Suprapubic skin (tissue), 4 donors: ENCODE measurements at regions not wholly inside any gene's neighbourhood (a gene's known extent, or its start where the extent isn't known, plus 50 kb on each side); places are given as distances from the start of the nearest gene placed in this dataset.

Experiments
- DNase-seq, 2 donors: peaks; one replicate each; pipeline ENCODE4 v3.0.0-alpha.2; 2019; ENCODE audit warnings: low spot score in 2 of 2
- H3K27ac ChIP-seq: fragments of 200-600 bp; sonication (generic); one replicate; pipeline ENCODE4 v1.5.1; 2019
- H3K27me3 ChIP-seq: fragments of 200-600 bp; sonication (generic); one replicate; pipeline ENCODE4 v1.5.1; 2019
- H3K36me3 ChIP-seq: fragments of 200-600 bp; sonication (generic); one replicate; pipeline ENCODE4 v1.5.1; 2019
- H3K4me1 ChIP-seq: fragments of 200-600 bp; sonication (generic); one replicate; pipeline ENCODE4 v1.5.1; 2019
- H3K4me3 ChIP-seq: fragments of 200-600 bp; sonication (generic); one replicate; pipeline ENCODE4 v1.5.1; 2019; ENCODE audit warnings: mild to moderate bottlenecking
- H3K9me3 ChIP-seq: fragments of 200-600 bp; sonication (generic); one replicate; pipeline ENCODE4 v1.5.1; 2019
- EP300 ChIP-seq: sonication (generic); formaldehyde crosslinking; IDR thresholded peaks from one replicate; pipeline ENCODE4 v1.6.1; 2017; ENCODE audit warnings: antibody characterized with exemption
- POLR2A ChIP-seq, 2 donors: fragments of 450-650 bp; IDR thresholded peaks; one replicate each; pipeline ENCODE4 v1.6.1; 2017; ENCODE audit warnings: antibody characterized with exemption in 2 of 2, mild to moderate bottlenecking in 2 of 2, moderate library complexity in 2 of 2
- POLR2AphosphoS5 ChIP-seq, 3 donors: sonication (generic); formaldehyde crosslinking; IDR thresholded peaks; one replicate each; pipeline ENCODE4 v1.6.1; 2017; ENCODE audit warnings: antibody characterized with exemption in 3 of 3
- WGBS: methylation state at CpG from one replicate; pipeline ENCODE4 v1.1.5; 2018; 5-methylcytosine and 5-hydroxymethylcytosine counted together
- TF ChIP-seq, protein P1 (sequence below), 2 donors: fragments of 200-600 bp in 1 of 2; fragments of 450-650 bp in 1 of 2; sonication (generic) in 1 of 2; IDR thresholded peaks; one replicate each; pipeline ENCODE4 v1.5.1; 2016 to 2019; ENCODE audit warnings: antibody characterized with exemption in 2 of 2, mild to moderate bottlenecking in 1 of 2, moderate library complexity in 1 of 2

DNA sequence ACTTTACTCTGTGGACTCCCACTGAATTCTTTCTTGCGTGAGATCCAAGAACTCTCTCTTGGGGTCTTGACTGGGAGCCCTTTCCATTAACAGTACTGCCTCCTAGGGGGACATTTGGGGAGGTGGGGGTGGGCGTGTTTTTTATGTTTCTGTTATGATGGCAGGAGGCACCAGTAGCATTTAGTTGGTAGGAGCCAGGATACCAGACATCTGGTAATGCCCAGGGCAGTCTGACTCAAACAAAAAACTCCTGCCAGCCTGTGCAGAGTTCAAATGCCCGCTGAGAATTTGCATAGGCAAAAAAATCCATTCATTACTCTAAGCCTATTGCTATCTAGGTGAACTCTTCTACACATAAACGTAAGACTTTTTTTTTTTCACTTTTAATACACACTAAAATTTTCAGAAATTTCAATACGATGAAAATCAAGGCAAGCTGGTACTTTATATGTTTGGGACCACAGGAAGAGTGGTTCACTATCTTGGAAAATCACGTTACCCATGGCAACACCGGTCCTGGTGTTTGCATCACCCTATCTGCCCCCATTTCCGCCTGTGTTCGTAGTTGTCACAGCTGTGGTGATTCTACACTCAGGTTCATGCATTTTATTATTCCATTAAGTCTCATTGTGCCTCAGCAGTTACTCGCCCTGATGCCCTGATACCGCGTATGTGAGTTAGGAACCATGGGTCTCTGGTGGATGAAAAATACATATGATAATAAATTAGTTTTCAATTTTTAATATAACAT lies 121.1 kb upstream of the XYLT1 start:
- WGBS: 66% methylated on average over 12 of the region's 12 CpGs
- Histone ChIP-seq H3K27ac (peak overlapping the region; percentile 25), H3K4me1 (peaks cover 23% of the 10 kb centered on the region), H3K9me3 (no peaks in the 10 kb centered on the region), H3K36me3 (no peaks in the 10 kb centered on the region), H3K4me3 (no peak overlapping the region), H3K27me3 (no peaks in the 10 kb centered on the region)
- TF ChIP-seq EP300 (no peak), POLR2A (IDR thresholded peaks at IDR 0.05) (no peak), POLR2AphosphoS5 (IDR thresholded peaks at IDR 0.05) (no peak)
- TF ChIP-seq, protein P1, sequence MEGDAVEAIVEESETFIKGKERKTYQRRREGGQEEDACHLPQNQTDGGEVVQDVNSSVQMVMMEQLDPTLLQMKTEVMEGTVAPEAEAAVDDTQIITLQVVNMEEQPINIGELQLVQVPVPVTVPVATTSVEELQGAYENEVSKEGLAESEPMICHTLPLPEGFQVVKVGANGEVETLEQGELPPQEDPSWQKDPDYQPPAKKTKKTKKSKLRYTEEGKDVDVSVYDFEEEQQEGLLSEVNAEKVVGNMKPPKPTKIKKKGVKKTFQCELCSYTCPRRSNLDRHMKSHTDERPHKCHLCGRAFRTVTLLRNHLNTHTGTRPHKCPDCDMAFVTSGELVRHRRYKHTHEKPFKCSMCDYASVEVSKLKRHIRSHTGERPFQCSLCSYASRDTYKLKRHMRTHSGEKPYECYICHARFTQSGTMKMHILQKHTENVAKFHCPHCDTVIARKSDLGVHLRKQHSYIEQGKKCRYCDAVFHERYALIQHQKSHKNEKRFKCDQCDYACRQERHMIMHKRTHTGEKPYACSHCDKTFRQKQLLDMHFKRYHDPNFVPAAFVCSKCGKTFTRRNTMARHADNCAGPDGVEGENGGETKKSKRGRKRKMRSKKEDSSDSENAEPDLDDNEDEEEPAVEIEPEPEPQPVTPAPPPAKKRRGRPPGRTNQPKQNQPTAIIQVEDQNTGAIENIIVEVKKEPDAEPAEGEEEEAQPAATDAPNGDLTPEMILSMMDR (IDR thresholded peaks at IDR 0.05): no peak
- DNase-seq: no peak

DNA sequence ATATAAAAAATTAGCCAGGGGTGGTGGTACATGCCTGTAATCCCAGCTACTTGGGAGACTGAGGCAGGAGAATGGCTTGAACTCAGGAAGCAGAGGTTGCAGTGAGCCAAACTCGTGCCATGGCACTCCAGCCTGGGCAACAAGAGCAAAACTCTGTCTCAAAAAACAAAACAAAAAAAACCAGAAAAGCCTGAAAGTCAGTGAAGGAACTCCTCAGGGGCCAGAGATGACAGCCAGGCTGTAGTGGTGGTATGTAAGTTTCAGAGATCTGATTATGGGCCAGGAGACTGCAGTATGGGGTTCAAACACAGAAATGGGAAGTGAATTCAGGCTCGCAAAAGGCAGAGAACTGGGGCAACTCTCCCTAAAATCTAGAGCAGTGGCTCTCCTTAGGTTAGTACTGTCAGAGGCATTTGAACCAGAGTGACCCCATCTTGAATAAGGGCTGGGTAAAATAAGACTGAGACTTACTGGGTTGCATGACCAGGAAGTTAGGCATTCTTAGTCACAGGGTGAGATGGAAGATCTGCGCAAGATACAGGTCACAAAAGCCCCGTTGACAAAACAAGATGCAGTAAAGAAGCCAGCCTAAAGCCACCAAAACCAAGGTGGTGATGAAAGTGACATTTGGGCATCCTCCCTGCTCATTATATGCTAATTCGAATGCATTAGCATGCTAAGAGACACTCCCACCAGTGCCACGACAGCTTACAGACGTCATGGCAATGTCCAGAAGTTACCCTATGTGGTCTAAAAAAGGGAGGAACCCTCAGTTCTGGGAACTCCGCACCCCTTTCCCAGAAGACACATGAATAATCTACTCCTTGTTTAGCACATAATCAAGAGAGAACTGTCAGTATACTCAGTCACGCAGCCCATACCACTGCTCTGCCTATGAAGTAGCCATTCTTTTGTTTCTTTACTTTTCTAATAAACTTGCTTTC lies 120.2 kb upstream of the XYLT1 start:
- Histone ChIP-seq H3K27ac (peak overlapping the region; percentile 25), H3K4me3 (no peak overlapping the region), H3K4me1 (peaks cover 23% of the 10 kb centered on the region), H3K9me3 (no peaks in the 10 kb centered on the region), H3K27me3 (no peaks in the 10 kb centered on the region), H3K36me3 (no peaks in the 10 kb centered on the region)
- WGBS: 60% methylated on average over 9 of the region's 9 CpGs
- DNase-seq: no peak
- TF ChIP-seq, protein P1 (IDR thresholded peaks at IDR 0.05): no peak
- TF ChIP-seq EP300 (no peak), POLR2AphosphoS5 (IDR thresholded peaks at IDR 0.05) (no peak), POLR2A (IDR thresholded peaks at IDR 0.05) (no peak)

DNA sequence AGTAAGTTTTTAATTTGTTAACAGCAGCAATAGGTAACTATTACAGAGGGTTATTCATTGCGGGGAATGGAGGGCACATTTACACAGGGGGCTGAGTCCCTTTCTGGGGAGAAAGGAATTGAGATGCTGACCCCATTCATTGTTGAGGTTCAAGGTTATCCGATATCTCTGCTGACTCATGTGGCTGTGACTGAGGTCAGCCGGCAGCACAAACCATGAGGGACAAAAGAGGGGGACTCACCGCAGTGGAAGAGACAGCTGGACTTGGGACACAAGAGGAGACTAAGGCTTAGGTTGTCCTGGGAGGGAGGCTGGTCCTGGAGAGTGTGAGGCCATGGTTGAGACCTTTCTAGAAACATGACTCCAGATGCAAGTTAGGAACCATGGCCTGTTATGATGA lies 119.1 kb upstream of the XYLT1 start:
- Histone ChIP-seq H3K27me3 (no peaks in the 10 kb centered on the region), H3K9me3 (no peaks in the 10 kb centered on the region), H3K4me1 (peaks cover 23% of the 10 kb centered on the region), H3K4me3 (no peak overlapping the region), H3K36me3 (no peaks in the 10 kb centered on the region), H3K27ac (no peak overlapping the region)
- DNase-seq: no peak
- TF ChIP-seq, protein P1 (IDR thresholded peaks at IDR 0.05): no peak
- TF ChIP-seq POLR2AphosphoS5 (IDR thresholded peaks at IDR 0.05) (no peak), EP300 (no peak), POLR2A (IDR thresholded peaks at IDR 0.05) (no peak)
- 95% methylated on average over 4 of the region's 4 CpGs for WGBS

DNA sequence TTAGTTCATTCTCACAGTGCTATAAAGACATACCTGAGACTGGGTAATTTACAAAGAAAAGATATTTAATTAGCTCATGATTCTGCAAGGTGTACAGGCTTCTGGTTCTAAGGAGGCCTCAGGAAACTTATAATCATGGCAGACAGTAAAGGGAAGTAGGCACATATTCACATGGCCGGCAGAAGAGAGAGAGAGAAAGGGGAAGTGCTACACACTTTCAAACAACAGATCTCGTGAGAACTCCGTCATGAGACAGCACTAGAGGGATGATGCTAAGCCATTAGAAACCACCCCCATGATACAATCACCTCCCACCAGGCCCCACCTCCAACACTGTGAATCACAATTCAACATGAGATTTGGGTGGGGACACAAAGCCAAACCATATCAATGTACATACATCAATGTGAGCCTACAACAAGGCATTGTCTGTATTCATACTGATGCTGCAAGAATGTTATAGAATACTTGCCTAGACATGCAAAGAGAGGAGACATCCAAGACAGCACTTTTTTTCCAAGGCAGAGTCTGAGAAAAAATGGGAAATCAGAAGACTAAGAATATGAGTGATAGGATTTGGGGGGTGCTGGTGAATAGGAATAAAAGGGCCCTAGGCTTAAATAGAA lies 114.8 kb upstream of the XYLT1 start:
- H3K4me3 ChIP-seq: no peak overlapping the region
- TF ChIP-seq POLR2A (IDR thresholded peaks at IDR 0.05) (no peak), POLR2AphosphoS5 (IDR thresholded peaks at IDR 0.05) (no peak)
- TF ChIP-seq, protein P1 (IDR thresholded peaks at IDR 0.05): no peak
- H3K4me1 ChIP-seq: peaks cover 7% of the 10 kb centered on the region
- no peaks in the 10 kb centered on the region for H3K36me3 ChIP-seq
- no peaks in the 10 kb centered on the region for H3K27me3 ChIP-seq
- no peak for DNase-seq
- WGBS: 77% methylated on average over 3 of the region's 3 CpGs
- H3K27ac ChIP-seq: no peak overlapping the region
- no peaks in the 10 kb centered on the region for H3K9me3 ChIP-seq
